ENCODE measurements at regions not wholly inside any gene's neighbourhood (a gene's known extent, or its start where the extent isn't known, plus 50 kb on each side); places are given as distances from the start of the nearest gene placed in this dataset.

DNA sequence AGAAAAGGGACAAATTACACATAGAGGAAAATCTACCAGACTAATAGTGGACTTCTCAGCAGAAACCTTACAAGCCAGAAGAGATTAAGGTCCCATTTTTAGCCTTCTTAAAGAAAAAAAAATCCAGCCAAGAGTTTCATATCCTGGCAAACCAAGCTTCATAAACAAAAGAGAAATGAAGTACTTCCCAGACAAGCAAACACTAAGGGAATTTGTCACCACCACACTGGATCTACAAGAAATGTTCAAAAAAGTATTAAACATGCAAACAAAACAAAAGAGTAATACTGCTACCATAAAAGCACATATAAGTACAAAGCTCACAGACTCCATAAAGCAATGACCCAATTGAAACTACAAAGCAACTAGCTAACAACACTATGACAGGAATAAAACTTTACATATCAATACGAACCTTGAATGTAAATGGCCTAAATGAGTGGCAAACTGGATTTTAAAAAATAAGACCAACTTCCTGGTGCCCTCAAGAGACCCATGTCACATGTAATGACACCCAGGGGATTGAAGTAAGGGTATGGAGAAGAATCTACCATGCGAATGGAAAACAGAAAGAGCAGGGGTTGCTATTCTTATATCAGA is 260.7 kb upstream of the PPP2R2D start:
- no peak overlapping the region for H3K27ac ChIP-seq (ENCODE audit: low read depth, low read length)
- ChIA-PET CTCF (no interaction called here), POLR2A (no interaction called here)
- no peak for DNase-seq (ENCODE audit: low read depth, low spot score)
- H3K27me3 ChIP-seq (ENCODE audit: control insufficient read depth, insufficient read depth, low read length) = no peaks in the 10 kb centered on the region
- H3K4me3 ChIP-seq (ENCODE audit: low read depth, low read length) = no peak overlapping the region
- H3K9me3 ChIP-seq (ENCODE audit: control insufficient read depth, insufficient read depth, low read length) = peaks cover 70% of the 10 kb centered on the region
- TF ChIP-seq, protein P1, sequence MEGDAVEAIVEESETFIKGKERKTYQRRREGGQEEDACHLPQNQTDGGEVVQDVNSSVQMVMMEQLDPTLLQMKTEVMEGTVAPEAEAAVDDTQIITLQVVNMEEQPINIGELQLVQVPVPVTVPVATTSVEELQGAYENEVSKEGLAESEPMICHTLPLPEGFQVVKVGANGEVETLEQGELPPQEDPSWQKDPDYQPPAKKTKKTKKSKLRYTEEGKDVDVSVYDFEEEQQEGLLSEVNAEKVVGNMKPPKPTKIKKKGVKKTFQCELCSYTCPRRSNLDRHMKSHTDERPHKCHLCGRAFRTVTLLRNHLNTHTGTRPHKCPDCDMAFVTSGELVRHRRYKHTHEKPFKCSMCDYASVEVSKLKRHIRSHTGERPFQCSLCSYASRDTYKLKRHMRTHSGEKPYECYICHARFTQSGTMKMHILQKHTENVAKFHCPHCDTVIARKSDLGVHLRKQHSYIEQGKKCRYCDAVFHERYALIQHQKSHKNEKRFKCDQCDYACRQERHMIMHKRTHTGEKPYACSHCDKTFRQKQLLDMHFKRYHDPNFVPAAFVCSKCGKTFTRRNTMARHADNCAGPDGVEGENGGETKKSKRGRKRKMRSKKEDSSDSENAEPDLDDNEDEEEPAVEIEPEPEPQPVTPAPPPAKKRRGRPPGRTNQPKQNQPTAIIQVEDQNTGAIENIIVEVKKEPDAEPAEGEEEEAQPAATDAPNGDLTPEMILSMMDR (IDR thresholded peaks at IDR 0.05; ENCODE audit: low read depth, low read length) = no peak

DNA sequence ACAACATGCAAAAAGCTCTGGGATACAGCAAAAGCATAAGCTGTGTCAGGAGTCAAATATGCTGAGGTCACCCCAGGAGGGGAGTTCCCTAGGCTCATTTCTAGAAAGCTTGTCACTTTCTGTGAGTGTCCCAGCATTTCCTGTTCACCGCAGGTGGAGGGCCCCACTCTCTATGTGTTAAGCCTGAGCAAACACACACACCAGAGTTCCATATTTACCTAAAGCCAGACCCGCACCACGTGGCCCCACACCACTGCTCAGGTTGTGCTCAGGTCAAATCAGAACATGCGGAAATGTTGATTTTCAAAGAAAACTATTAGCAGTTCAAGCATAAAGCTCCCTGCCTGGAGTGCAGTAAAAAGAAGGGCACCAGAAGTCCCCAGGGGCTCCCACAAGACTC is 259.6 kb upstream of the PPP2R2D start:
- H3K27ac ChIP-seq (ENCODE audit: low read depth, low read length) = no peak overlapping the region
- TF ChIP-seq, protein P1 (IDR thresholded peaks at IDR 0.05; ENCODE audit: low read depth, low read length) = no peak
- peaks cover 71% of the 10 kb centered on the region for H3K9me3 ChIP-seq (ENCODE audit: control insufficient read depth, insufficient read depth, low read length)
- no peaks in the 10 kb centered on the region for H3K27me3 ChIP-seq (ENCODE audit: control insufficient read depth, insufficient read depth, low read length)
- no peak overlapping the region for H3K4me3 ChIP-seq (ENCODE audit: low read depth, low read length)
- ChIA-PET CTCF (no interaction called here), POLR2A (no interaction called here)
- DNase-seq (ENCODE audit: low read depth, low spot score) = no peak

DNA sequence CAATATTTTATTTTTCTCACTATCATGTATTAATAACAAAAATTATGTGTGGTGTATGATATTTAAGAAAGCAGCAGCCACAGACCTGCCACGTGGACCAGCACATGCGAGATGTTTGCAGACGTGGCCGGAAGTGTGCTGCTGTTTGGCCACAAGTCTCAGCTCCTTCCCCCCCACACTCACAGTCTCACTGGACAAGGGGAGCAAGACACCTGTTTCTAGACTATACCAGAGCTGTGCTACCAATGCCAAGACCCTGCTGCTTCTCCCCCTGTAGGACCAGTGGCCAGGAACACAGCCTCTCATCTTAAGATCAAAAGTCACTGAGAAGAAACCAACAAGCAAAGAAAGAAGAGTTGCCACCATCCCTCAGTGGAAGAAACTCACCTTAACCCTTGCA is 258.9 kb upstream of the PPP2R2D start:
- ChIA-PET POLR2A (no interaction called here), CTCF (no interaction called here)
- DNase-seq (ENCODE audit: low read depth, low spot score) = no peak
- Histone ChIP-seq H3K27me3 (ENCODE audit: control insufficient read depth, insufficient read depth, low read length) (no peaks in the 10 kb centered on the region), H3K4me3 (ENCODE audit: low read depth, low read length) (no peak overlapping the region), H3K9me3 (ENCODE audit: control insufficient read depth, insufficient read depth, low read length) (peaks cover 72% of the 10 kb centered on the region), H3K27ac (ENCODE audit: low read depth, low read length) (no peak overlapping the region)
- TF ChIP-seq, protein P1 (IDR thresholded peaks at IDR 0.05; ENCODE audit: low read depth, low read length) = no peak

DNA sequence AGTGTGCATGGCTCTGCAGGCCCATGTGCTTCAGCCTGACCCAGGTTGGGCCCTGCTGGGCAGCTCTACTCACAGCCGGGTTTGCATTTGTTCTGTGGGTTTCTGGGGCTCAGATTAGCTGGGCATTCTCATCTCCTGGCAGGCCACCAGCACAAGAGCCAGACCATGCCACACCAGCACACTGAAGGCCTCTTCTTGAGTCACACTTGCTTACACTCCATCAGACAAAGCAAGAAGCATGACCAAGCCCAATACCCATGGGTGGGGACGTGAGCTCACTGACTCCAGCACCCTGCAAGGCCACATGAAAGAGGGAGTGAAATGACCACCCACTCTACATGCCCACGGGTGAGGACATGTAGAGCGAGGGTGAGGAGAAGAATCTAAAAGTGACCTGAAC is 257.8 kb upstream of the PPP2R2D start:
- CTCF ChIA-PET = no interaction called here
- no peak overlapping the region for H3K27ac ChIP-seq (ENCODE audit: low read depth, low read length)
- H3K4me3 ChIP-seq (ENCODE audit: low read depth, low read length) = no peak overlapping the region
- POLR2A ChIA-PET = no interaction called here
- TF ChIP-seq, protein P1 (IDR thresholded peaks at IDR 0.05; ENCODE audit: low read depth, low read length) = no peak
- H3K9me3 ChIP-seq (ENCODE audit: control insufficient read depth, insufficient read depth, low read length) = peaks cover 71% of the 10 kb centered on the region
- DNase-seq (ENCODE audit: low read depth, low spot score) = no peak
- H3K27me3 ChIP-seq (ENCODE audit: control insufficient read depth, insufficient read depth, low read length) = no peaks in the 10 kb centered on the region

DNA sequence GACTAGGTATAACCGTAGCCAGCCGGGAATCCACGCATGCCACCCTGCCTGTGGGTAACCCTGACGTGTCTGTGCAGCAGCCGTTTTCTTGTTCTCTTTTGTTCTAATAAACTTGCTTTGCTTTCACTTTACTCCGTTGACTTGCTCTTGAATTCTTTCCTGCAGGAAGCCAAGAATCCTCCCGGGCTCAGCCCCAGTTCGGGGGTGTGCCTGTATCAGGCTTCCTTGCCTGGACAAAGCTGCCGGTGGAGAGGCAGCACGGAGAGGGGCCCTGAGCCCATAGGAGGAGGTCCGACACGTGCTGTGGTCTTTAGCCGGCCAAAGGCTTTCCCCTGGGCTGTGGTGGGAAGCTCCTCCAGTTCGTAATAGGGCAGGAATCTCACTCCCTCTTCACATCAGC is 256.5 kb upstream of the PPP2R2D start:
- CTCF ChIA-PET = no interaction called here
- no peak for DNase-seq (ENCODE audit: low read depth, low spot score)
- H3K27ac ChIP-seq (ENCODE audit: low read depth, low read length) = no peak overlapping the region
- POLR2A ChIA-PET = no interaction called here
- H3K4me3 ChIP-seq (ENCODE audit: low read depth, low read length) = no peak overlapping the region
- H3K9me3 ChIP-seq (ENCODE audit: control insufficient read depth, insufficient read depth, low read length) = peaks cover 68% of the 10 kb centered on the region
- TF ChIP-seq, protein P1 (IDR thresholded peaks at IDR 0.05; ENCODE audit: low read depth, low read length) = no peak
- no peaks in the 10 kb centered on the region for H3K27me3 ChIP-seq (ENCODE audit: control insufficient read depth, insufficient read depth, low read length)
